Renal cortical epithelial cell (primary cell): ENCODE measurements at regions not wholly inside any gene's neighbourhood (a gene's known extent, or its start where the extent isn't known, plus 50 kb on each side); places are given as distances from the start of the nearest gene placed in this dataset.

ENCODE experiments used
- DNase-seq: peaks from one replicate; pipeline ENCODE4 v3.0.0-alpha.2; 2011; ENCODE audit warnings: low read depth

- DNase-seq = no peak
Measured at GRCh38 chr6:151701911-151702562, 105.4 kb upstream of the ESR1 start.

GRCh38 chr6:151702851-151703658 lies 104.4 kb upstream of the ESR1 start:
- peak; percentile 12 for DNase-seq

GRCh38 chr6:151704383-151704782 lies 103.1 kb upstream of the ESR1 start:
- DNase-seq = no peak

- DNase-seq = no peak
Measured at GRCh38 chr6:151705993-151706733, 101.3 kb upstream of the ESR1 start.

GRCh38 chr6:151709329-151709728 lies 98.2 kb upstream of the ESR1 start:
- no peak for DNase-seq

GRCh38 chr6:151716526-151716932 lies 91.0 kb upstream of the ESR1 start:
- DNase-seq = peak; percentile 59

GRCh38 chr6:151719070-151719469 lies 88.4 kb upstream of the ESR1 start:
- DNase-seq = no peak

GRCh38 chr6:151721146-151721545 lies 86.3 kb upstream of the ESR1 start:
- no peak for DNase-seq

- DNase-seq = no peak
Measured at GRCh38 chr6:151721671-151722070, 85.8 kb upstream of the ESR1 start.

GRCh38 chr6:151722342-151722741 lies 85.1 kb upstream of the ESR1 start:
- no peak for DNase-seq

- DNase-seq = no peak
Measured at GRCh38 chr6:151723152-151723551, 84.3 kb upstream of the ESR1 start.

GRCh38 chr6:151729829-151730495 lies 77.5 kb upstream of the ESR1 start:
- DNase-seq = no peak

GRCh38 chr6:151730496-151730870 lies 77.0 kb upstream of the ESR1 start:
- no peak for DNase-seq

GRCh38 chr6:151731313-151731712 lies 76.2 kb upstream of the ESR1 start:
- DNase-seq = no peak

GRCh38 chr6:151733680-151734320 lies 73.7 kb upstream of the ESR1 start:
- DNase-seq = no peak

GRCh38 chr6:151738267-151738666 lies 69.2 kb upstream of the ESR1 start:
- DNase-seq = no peak

GRCh38 chr6:151738960-151739359 lies 68.5 kb upstream of the ESR1 start:
- DNase-seq = no peak

GRCh38 chr6:151740820-151741219 lies 66.7 kb upstream of the ESR1 start:
- no peak for DNase-seq

- no peak for DNase-seq
Measured at GRCh38 chr6:151747896-151748295, 59.6 kb upstream of the ESR1 start.

- no peak for DNase-seq
Measured at GRCh38 chr6:151749341-151749740, 58.1 kb upstream of the ESR1 start.

- DNase-seq = no peak
Measured at GRCh38 chr6:151753581-151753980, 53.9 kb upstream of the ESR1 start.

GRCh38 chr6:151757506-151757955 lies 50.0 kb upstream of the ESR1 start:
- DNase-seq = no peak
